DOHH2 (cell line): ENCODE measurements at regions not wholly inside any gene's neighbourhood (a gene's known extent, or its start where the extent isn't known, plus 50 kb on each side); places are given as distances from the start of the nearest gene placed in this dataset.

Source experiments
- H3F3A ChIP-seq: fragments of 200-600 bp; sonication (generic), shearing (Covaris generic); 2 replicates; pipeline ENCODE4 v1.6.0; 2016; ENCODE audit warnings: antibody characterized with exemption, mild to moderate bottlenecking; ENCODE audit not compliant: control insufficient read depth, insufficient read depth
- H3K27ac ChIP-seq: fragments of 200-600 bp; sonication (generic); 2 replicates; pipeline ENCODE4 v1.5.1; 2014; ENCODE audit warnings: low read depth, mild to moderate bottlenecking, low read length, moderate library complexity
- H3K27me3 ChIP-seq: fragments of 200-600 bp; sonication (generic); 2 replicates; pipeline ENCODE4 v1.6.1; 2014; ENCODE audit warnings: mild to moderate bottlenecking, low read length, mixed read lengths; ENCODE audit not compliant: control insufficient read depth
- H3K36me3 ChIP-seq: fragments of 200-600 bp; sonication (generic); 2 replicates; pipeline ENCODE4 v1.6.1; 2014; ENCODE audit warnings: mild to moderate bottlenecking, low read length, moderate library complexity, mixed read lengths; ENCODE audit not compliant: control insufficient read depth
- H3K4me1 ChIP-seq: fragments of 200-600 bp; sonication (generic); 2 replicates; pipeline ENCODE4 v1.6.1; 2014; ENCODE audit warnings: mild to moderate bottlenecking, low read length, mixed read lengths; ENCODE audit not compliant: control insufficient read depth
- H3K4me2 ChIP-seq: fragments of 200-600 bp; sonication (generic); 2 replicates; pipeline ENCODE4 v1.6.0; 2014; ENCODE audit warnings: mild to moderate bottlenecking, low read length, moderate library complexity
- H3K4me3 ChIP-seq: fragments of 200-600 bp; sonication (generic); 2 replicates; pipeline ENCODE4 v1.5.1; 2014; ENCODE audit warnings: mild to moderate bottlenecking, low read length, mixed read lengths
- H3K79me2 ChIP-seq: fragments of 200-600 bp; sonication (generic); 2 replicates; pipeline ENCODE4 v1.6.1; 2014; ENCODE audit warnings: mild to moderate bottlenecking, low read length, mixed read lengths; ENCODE audit not compliant: control insufficient read depth
- H3K9me2 ChIP-seq: fragments of 200-600 bp; sonication (generic); replicated peaks from 2 replicates; pipeline ENCODE4 v1.6.1; 2014; ENCODE audit warnings: mild to moderate bottlenecking, low read length, mixed read lengths; ENCODE audit not compliant: control insufficient read depth
- H3K9me3 ChIP-seq: fragments of 200-600 bp; sonication (generic); 2 replicates; pipeline ENCODE4 v1.6.1; 2014; ENCODE audit warnings: antibody characterized with exemption, low read length, mixed read lengths; ENCODE audit not compliant: control insufficient read depth, insufficient read depth
- H4K20me1 ChIP-seq: fragments of 200-600 bp; sonication (generic); 2 replicates; pipeline ENCODE4 v1.6.0; 2014; ENCODE audit warnings: low read depth, mild to moderate bottlenecking, antibody characterized with exemption, low read length, moderate library complexity; ENCODE audit not compliant: control insufficient read depth, insufficient read depth
- CTCF ChIP-seq: fragments of 200-600 bp; sonication (generic); IDR thresholded peaks from one replicate; pipeline ENCODE4 v1.5.1; 2014; ENCODE audit warnings: antibody characterized with exemption, mild to moderate bottlenecking, low read depth, low read length; ENCODE audit not compliant: poor library complexity, severe bottlenecking
- EZH2phosphoT487 ChIP-seq: fragments of 200-600 bp; sonication (generic); IDR thresholded peaks from 2 replicates; pipeline ENCODE4 v1.6.1; 2017; ENCODE audit warnings: borderline replicate concordance, mild to moderate bottlenecking, antibody characterized with exemption, low read length, moderate library complexity, mixed read lengths

- H3K27ac ChIP-seq, result no peak overlapping the region
- no peaks in the 10 kb centered on the region for H3K4me1 ChIP-seq
- no peaks in the 10 kb centered on the region for H3K79me2 ChIP-seq
- no peak overlapping the region for H3K4me3 ChIP-seq
- H3F3A ChIP-seq, result no peaks in the 10 kb centered on the region
- no peaks in the 10 kb centered on the region for H3K9me2 ChIP-seq
- 0 out of 2 replicates have a peak, but pooled peaks cover 4% of the 10 kb centered on the region for H3K9me3 ChIP-seq
- TF ChIP-seq CTCF (no peak), EZH2phosphoT487 (no peak)
- no peaks in the 10 kb centered on the region for H4K20me1 ChIP-seq
- no peaks in the 10 kb centered on the region for H3K27me3 ChIP-seq
- H3K4me2 ChIP-seq, result no peak overlapping the region
- no peaks in the 10 kb centered on the region for H3K36me3 ChIP-seq
These were observed 363.6 kb upstream of the ARPP21 start for GRCh38 chr3:35275768-35276167.

GRCh38 chr3:35276568-35276967 is 362.8 kb upstream of the ARPP21 start:
- Histone ChIP-seq H4K20me1 (no peaks in the 10 kb centered on the region), H3K4me3 (no peak overlapping the region), H3K9me3 (0 out of 2 replicates have a peak, but pooled peaks cover 4% of the 10 kb centered on the region), H3K36me3 (no peaks in the 10 kb centered on the region), H3K4me2 (no peak overlapping the region), H3K4me1 (no peaks in the 10 kb centered on the region), H3F3A (no peaks in the 10 kb centered on the region), H3K27me3 (no peaks in the 10 kb centered on the region), H3K27ac (no peak overlapping the region), H3K9me2 (no peaks in the 10 kb centered on the region), H3K79me2 (no peaks in the 10 kb centered on the region)
- TF ChIP-seq EZH2phosphoT487 (no peak), CTCF (no peak)

- Histone ChIP-seq H3K4me1 (no peaks in the 10 kb centered on the region), H3K9me3 (no peaks in the 10 kb centered on the region), H4K20me1 (no peaks in the 10 kb centered on the region), H3K9me2 (no peaks in the 10 kb centered on the region), H3K4me3 (no peak overlapping the region), H3K27ac (no peak overlapping the region), H3F3A (no peaks in the 10 kb centered on the region), H3K36me3 (no peaks in the 10 kb centered on the region), H3K4me2 (no peak overlapping the region), H3K79me2 (no peaks in the 10 kb centered on the region), H3K27me3 (no peaks in the 10 kb centered on the region)
- TF ChIP-seq EZH2phosphoT487, result no peak
- TF ChIP-seq CTCF, result no peak
These were observed 347.7 kb upstream of the ARPP21 start for GRCh38 chr3:35291471-35292236.
